ENCODE measurements at regions not wholly inside any gene's neighbourhood (a gene's known extent, or its start where the extent isn't known, plus 50 kb on each side); places are given as distances from the start of the nearest gene placed in this dataset.

- no peak for DNase-seq (ENCODE audit: low read depth in 1 of 2, low spot score in 1 of 2)
- H3K27me3 ChIP-seq: no peaks in the 10 kb centered on the region
- TF ChIP-seq CTCF (IDR thresholded peaks at IDR 0.05; ENCODE audit: low read depth, low read length): no peak
- no peaks in the 10 kb centered on the region for H3K9me3 ChIP-seq (ENCODE audit: low read depth)
- H3K27ac ChIP-seq: no peak overlapping the region
- H3K4me3 ChIP-seq: no peak overlapping the region
- no peaks in the 10 kb centered on the region for H3K36me3 ChIP-seq
- no peaks in the 10 kb centered on the region for H3K4me1 ChIP-seq (ENCODE audit: low read depth)
These were observed 54.5 kb upstream of the TAF11L2 start for GRCh38 chr5:17443333-17444130.

GRCh38 chr5:17444496-17444895, 53.5 kb upstream of the TAF11L2 start:
- no peaks in the 10 kb centered on the region for H3K27me3 ChIP-seq
- DNase-seq (ENCODE audit: low read depth in 1 of 2, low spot score in 1 of 2): no peak
- no peaks in the 10 kb centered on the region for H3K4me1 ChIP-seq (ENCODE audit: low read depth)
- no peaks in the 10 kb centered on the region for H3K36me3 ChIP-seq
- H3K9me3 ChIP-seq (ENCODE audit: low read depth): no peaks in the 10 kb centered on the region
- TF ChIP-seq CTCF (IDR thresholded peaks at IDR 0.05; ENCODE audit: low read depth, low read length): no peak
- H3K4me3 ChIP-seq: no peak overlapping the region
- no peak overlapping the region for H3K27ac ChIP-seq

- Histone ChIP-seq H3K27me3 (no peaks in the 10 kb centered on the region), H3K36me3 (no peaks in the 10 kb centered on the region), H3K4me1 (ENCODE audit: low read depth) (no peaks in the 10 kb centered on the region), H3K4me3 (no peak overlapping the region), H3K9me3 (ENCODE audit: low read depth) (no peaks in the 10 kb centered on the region), H3K27ac (no peak overlapping the region)
- DNase-seq (ENCODE audit: low read depth in 1 of 2, low spot score in 1 of 2): no peak
- TF ChIP-seq CTCF (IDR thresholded peaks at IDR 0.05; ENCODE audit: low read depth, low read length): no peak
These were observed 52.8 kb upstream of the TAF11L2 start for GRCh38 chr5:17445185-17445584.

Data from cardiac muscle cell (in vitro differentiated cells and primary cell).